Right lobe of liver (tissue), 6 donors: ENCODE measurements at regions not wholly inside any gene's neighbourhood (a gene's known extent, or its start where the extent isn't known, plus 50 kb on each side); places are given as distances from the start of the nearest gene placed in this dataset.

Experiments used
- ATAC-seq, 4 donors: fragments of 200-7000 bp; cut with Tn5 transposase; one replicate each; pipeline ENCODE4 v1.9.1; 2020; ENCODE audit warnings: mild to moderate bottlenecking in 4 of 4, moderate library complexity in 4 of 4
- DNase-seq, 3 donors: peaks; one replicate each; pipeline ENCODE4 v3.0.0-alpha.2; 2020
- H3K27ac ChIP-seq, 3 donors: fragments of 200-600 bp; one replicate each; pipeline ENCODE4 v1.8.0; 2022
- H3K27me3 ChIP-seq, 2 donors: fragments of 200-600 bp; one replicate each; pipeline ENCODE4 v1.8.0; 2022
- H3K36me3 ChIP-seq, 4 donors: fragments of 200-600 bp; sonication (generic) in 1 of 4; one replicate each; pipeline versions ENCODE4 v1.5.1 to v1.8.0; 2017 to 2022; ENCODE audit warnings: control low read depth in 1 of 4
- H3K4me1 ChIP-seq, 4 donors: fragments of 200-600 bp; sonication (generic) in 1 of 4; one replicate each; pipeline versions ENCODE4 v1.5.1 to v1.8.0; 2017 to 2022; ENCODE audit warnings: control low read depth in 1 of 4
- H3K4me3 ChIP-seq, 3 donors: fragments of 200-600 bp; one replicate each; pipeline ENCODE4 v1.8.0; 2022
- H3K9me3 ChIP-seq, 4 donors: fragments of 200-600 bp; sonication (generic) in 1 of 4; one replicate each; pipeline versions ENCODE4 v1.5.1 to v1.8.0; 2017 to 2022; ENCODE audit warnings: control low read depth in 1 of 4
- CTCF ChIP-seq, 4 donors: fragments of 200-600 bp in 3 of 4; fragments of 450-650 bp in 1 of 4; IDR thresholded peaks; one replicate each; pipeline versions ENCODE4 v1.5.1 to v1.8.0; 2016 to 2022; ENCODE audit warnings: antibody characterized with exemption in 4 of 4, mild to moderate bottlenecking in 2 of 4
- POLR2A ChIP-seq: fragments of 450-650 bp; IDR thresholded peaks from one replicate; pipeline ENCODE4 v1.6.1; 2017; ENCODE audit warnings: antibody characterized with exemption, mild to moderate bottlenecking
- WGBS: methylation state at CpG from one replicate; pipeline ENCODE4 v1.1.6; 2018; ENCODE audit warnings: low coverage, low lambda C conversion rate; ENCODE audit not compliant: insufficient coverage; ENCODE audit errors: missing lambda C conversion rate; 5-methylcytosine and 5-hydroxymethylcytosine counted together
- intact Hi-C, 2 donors: fragments of 100-400 bp; cut with DNase I; formaldehyde crosslinking; loops; one replicate each; pipeline versions ENCODE4 v1.11.2 to v1.14.1; 2022
- donor health status: DM: no; HTN: yes; CAD: no.
- donor health status: DM: no; HTN: no; CAD: no.
- donor health status: DM: no; HTN: no; CAD: no.
- donor health status: DM: no; HTN: yes; CAD: no.
- donor health status: DM: no; HTN: yes; CAD: no.

GRCh38 chr17:64772845-64773299, 110.8 kb upstream of the SMURF2 start:
- intact Hi-C loops, result no loop called here
- Histone ChIP-seq H3K27ac (no peak overlapping the region), H3K27me3 (no peaks in the 10 kb centered on the region), H3K4me3 (no peak overlapping the region), H3K36me3 (no peaks in the 10 kb centered on the region), H3K4me1 (peaks cover 0 to 9% (median 0%) of the 10 kb centered on the region in 4 donors), H3K9me3 (no peaks in the 10 kb centered on the region)
- DNase-seq, result no peak
- TF ChIP-seq CTCF (IDR thresholded peaks at IDR 0.05), result no peak
- TF ChIP-seq POLR2A, result no peak
- ATAC-seq, result no peak
- 100% methylated on average over 1 of the region's 6 CpGs for WGBS

- no peak for DNase-seq
- TF ChIP-seq POLR2A, result no peak
- TF ChIP-seq CTCF (IDR thresholded peaks at IDR 0.05), result no peak
- Histone ChIP-seq H3K4me3 (no peak overlapping the region), H3K27ac (no peak overlapping the region), H3K9me3 (no peaks in the 10 kb centered on the region), H3K36me3 (no peaks in the 10 kb centered on the region), H3K27me3 (no peaks in the 10 kb centered on the region), H3K4me1 (peaks cover 0 to 7% (median 0%) of the 10 kb centered on the region in 4 donors)
- intact Hi-C loops, result no loop called here
- ATAC-seq, result no peak
- WGBS, result 62% methylated on average over 4 of the region's 5 CpGs
These were observed 110.1 kb upstream of the SMURF2 start for GRCh38 chr17:64771980-64772844.

- intact Hi-C loops, result no loop called here
- no peak for ATAC-seq
- 91% methylated on average over 7 of the region's 7 CpGs for WGBS
These were observed 107.6 kb upstream of the SMURF2 start for GRCh38 chr17:64769712-64770111.

GRCh38 chr17:64767269-64767997, 105.3 kb upstream of the SMURF2 start:
- DNase-seq (no peak), ATAC-seq (no peak)
- no peak for TF ChIP-seq CTCF (IDR thresholded peaks at IDR 0.05)
- no peak for TF ChIP-seq POLR2A
- Histone ChIP-seq H3K9me3 (no peaks in the 10 kb centered on the region), H3K4me1 (no peaks in the 10 kb centered on the region), H3K27me3 (no peaks in the 10 kb centered on the region), H3K27ac (no peak overlapping the region), H3K4me3 (no peak overlapping the region), H3K36me3 (no peaks in the 10 kb centered on the region)
- intact Hi-C loops, result no loop called here
- 85% methylated on average over 7 of the region's 11 CpGs for WGBS

More at GRCh38 chr17:64769712-64770111, 107.6 kb upstream of the SMURF2 start:
- no peak overlapping the region for H3K4me3 ChIP-seq
- H3K27me3 ChIP-seq, result no peaks in the 10 kb centered on the region
- H3K36me3 ChIP-seq, result no peaks in the 10 kb centered on the region
- TF ChIP-seq CTCF (IDR thresholded peaks at IDR 0.05) (no peak), POLR2A (no peak)
- H3K27ac ChIP-seq, result no peak overlapping the region
- H3K9me3 ChIP-seq, result no peaks in the 10 kb centered on the region
- no peaks in the 10 kb centered on the region for H3K4me1 ChIP-seq
- no peak for DNase-seq
